Putamen (tissue), 1 donor: ENCODE measurements at regions not wholly inside any gene's neighbourhood (a gene's known extent, or its start where the extent isn't known, plus 50 kb on each side); places are given as distances from the start of the nearest gene placed in this dataset.

Source experiments
- DNase-seq: peaks from one replicate; pipeline ENCODE4 v3.0.0-alpha.2; 2016; ENCODE audit warnings: low spot score

DNA sequence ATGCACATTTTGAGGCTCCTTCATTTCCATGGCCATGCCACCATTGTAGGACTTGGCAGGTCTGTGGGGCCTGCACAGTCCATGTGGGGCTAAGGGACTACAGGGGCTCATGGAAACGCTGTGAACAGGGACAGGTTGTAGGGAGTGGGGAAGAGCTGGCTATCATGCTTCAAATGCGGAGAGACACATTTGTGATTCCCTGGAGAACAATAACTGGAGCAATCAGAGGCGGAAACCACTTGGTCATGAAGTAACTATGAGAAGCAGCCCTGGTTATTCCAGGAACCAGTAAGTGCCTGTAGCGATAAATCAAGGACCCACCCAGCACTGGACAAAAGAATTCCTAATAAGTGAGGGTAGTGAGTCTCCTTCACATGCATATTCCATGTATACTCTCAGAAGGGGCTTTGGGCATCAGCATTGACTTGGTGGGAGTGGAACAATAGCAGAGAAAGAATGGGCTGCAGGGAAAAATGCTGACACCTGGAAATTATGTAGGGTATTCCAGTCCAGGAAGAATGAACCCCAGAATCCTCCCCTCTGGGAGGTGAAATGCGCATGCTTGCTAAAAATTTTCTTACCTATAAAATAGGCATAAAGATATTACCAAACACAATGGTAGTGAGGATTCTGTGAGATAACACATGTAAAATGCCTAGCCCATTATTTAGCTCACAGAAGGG lies 251.4 kb upstream of the ROPN1 start:
- no peak for DNase-seq

DNA sequence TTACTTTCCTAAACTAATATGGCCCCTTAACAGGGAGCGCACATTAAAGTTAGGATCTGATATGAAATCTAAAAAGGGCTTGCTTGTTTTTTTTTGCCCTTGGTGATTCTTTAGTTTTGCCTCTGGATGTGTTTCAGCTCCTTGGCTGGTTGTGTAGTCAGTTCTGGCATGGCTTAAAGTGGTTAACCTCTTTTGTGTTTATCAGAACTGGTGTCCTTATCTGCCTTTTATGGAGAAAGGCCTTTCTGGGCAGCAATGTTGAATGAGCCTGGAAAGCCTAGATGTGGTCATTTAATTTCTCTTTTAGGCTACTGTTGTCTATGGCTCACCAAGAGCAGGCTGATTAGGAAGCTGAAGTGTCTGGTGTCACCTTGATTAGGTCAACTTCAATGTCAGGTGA lies 254.5 kb upstream of the ROPN1 start:
- DNase-seq, result no peak

DNA sequence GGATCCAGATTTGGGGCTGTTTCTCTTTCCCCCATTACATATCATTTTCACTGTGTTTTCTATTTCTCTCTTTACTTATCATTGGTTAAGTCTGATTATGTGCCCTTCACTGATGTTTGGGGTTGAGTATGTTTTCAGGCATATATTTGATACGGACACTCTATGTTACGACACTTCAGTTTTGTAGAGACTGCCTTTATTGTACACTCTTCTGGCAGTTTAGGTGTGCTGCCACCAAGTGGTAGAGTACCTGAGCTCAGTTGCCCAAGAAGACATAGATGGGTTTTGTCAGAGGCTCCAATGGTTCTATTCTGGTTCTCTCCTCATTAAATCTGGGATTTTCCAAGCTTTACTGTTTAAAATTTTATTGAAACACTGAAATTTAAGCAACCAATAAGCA lies 255.0 kb upstream of the ROPN1 start:
- no peak for DNase-seq

DNA sequence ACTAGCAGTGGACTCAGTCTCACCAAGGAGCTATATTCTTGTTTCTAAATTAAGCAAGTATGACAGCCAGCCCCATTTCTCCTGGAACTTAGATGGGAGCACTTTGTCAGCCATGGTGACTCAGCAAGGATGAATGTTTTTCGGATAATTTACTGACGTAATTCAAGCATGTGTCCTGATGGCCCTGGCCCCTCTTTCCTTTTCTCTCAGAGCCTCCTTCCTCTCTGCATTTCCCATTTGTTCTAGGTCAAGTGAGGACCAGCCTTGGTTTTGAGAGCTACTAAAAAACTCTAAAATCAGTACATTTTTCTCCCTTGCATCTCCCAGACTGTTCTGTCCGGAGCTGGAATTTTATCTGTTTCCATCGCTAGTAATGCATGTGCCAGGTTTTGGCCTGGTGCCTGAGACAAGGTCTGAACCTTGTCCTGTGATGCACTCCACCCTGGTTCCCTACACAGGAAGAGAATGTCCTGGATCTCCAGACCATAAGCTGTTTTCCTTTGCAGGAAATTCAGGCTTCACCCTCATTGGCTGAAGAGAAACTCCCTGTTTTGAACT lies 256.6 kb upstream of the ROPN1 start:
- no peak for DNase-seq

DNA sequence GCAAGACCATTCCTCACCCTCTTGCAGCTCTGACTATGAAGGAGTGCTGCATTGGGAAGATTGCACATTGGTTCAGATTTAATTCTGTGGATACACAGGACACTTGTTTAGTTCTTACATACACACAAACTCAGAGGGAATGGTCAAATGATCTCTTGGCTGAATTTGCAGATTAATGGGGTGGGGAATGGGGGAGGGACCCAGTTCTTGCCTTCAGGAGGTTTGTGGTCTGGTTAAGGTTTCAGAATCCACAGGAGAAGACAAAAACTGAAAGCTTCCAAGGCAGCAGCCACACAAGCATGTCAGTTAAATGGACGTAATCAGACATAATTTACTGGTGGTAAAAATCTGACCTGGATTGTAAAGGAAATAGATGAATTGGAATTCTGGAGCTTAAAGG lies 257.1 kb upstream of the ROPN1 start:
- DNase-seq, result no peak

DNA sequence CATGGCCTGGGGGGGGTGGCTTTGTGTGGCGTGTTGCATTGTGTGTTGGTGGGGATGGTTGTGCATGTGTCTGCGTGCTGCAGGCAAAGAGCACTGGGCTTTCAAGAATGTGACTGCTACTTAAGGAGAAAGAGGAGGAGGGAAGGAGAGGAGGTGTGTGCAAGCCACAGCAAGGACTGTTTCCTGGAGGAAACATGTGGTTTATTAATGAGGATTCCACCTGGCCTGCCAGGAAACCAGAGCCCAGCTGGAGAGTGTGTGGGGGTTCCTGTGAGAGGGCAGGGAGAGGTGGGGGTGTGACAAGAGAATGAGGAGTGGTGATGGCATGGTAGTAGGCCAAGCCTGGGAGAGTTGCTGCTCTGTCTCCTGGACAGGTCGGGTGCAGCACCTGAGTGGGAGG lies 258.1 kb upstream of the ROPN1 start:
- DNase-seq, result no peak

DNA sequence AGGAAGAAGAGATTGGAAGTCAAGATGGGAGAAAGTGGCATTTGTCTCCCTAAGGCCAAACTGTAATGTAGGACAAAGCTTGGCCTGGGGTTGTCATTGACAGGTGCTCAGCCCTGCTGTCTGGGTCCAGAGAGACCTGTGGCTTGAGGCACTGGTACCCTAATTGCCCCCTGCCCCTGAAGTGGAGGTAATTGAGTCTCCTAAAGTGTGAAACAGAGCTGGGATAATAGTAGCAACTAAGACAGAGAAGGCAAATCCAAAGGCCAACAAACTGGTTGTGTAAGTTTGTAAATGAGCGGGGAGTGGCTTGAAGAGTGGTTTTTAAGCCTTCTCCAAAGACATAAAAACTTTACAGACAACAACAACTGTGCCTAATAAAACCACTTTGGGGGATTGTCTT lies 264.2 kb upstream of the ROPN1 start:
- no peak for DNase-seq

DNA sequence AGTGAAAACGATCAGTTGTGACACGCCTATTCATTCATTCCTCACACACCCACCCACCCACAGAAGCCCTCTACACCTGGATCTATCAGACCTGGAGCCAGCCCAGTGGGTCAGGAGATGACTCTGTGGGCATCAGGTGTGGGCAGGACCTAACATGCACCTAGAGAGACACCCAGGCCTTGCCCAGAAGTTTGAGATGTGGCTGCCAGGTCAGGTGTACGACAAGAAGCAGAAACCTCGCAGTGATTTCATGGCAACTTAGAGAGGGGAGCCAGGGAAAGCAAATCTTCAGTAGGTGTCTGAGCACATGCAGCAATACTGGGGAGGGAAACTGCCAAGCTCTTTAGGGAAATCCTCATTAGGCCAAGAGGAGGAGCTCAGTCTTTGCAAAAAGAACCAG lies 264.7 kb upstream of the ROPN1 start:
- no peak for DNase-seq

DNA sequence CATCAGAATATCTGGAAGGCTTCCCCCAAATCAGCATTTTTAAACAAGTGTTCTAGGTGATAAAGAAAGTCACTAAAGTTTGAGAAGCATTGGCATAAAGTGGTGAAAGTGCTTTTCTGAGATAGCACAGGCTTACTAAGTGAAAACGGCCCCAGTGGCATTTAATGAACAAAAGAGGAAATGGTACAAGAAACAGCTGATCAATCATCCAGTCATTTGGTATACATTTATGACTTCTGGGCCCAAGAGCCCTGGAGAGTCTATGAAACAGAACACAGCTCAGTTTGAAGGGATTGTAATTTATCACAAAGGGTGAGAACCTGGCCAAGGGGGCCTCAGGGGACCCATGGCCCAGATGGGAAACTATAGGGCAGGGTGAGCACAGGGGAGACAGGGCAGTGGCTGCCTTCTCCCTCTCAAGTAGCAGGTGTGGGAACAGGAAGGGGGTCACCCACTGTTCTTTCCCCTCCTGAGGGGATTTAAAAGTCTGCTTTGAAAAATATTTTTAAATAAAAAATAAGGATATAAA lies 265.5 kb upstream of the ROPN1 start:
- no peak for DNase-seq

DNA sequence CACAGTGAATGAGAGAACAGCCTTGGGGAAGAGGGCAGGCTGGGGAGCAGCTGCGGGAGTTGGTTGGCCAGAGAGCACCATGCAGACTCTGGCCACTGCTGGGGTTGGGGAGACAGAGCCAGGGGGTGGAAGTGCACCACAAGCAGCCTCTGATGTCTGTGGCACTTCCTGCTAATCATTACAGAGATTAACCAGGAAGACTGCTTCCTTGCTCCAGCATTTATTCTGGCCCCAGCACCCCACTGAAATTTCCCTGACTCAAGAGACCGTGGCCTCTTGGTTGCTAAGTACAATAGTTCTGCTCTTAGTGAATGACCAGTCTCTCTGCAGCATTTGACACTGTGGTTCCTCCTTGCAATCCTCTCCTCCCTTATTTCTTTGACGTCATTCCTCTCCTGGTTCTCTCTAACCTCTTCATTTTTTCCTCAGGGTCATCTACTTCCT lies 266.2 kb upstream of the ROPN1 start:
- no peak for DNase-seq

DNA sequence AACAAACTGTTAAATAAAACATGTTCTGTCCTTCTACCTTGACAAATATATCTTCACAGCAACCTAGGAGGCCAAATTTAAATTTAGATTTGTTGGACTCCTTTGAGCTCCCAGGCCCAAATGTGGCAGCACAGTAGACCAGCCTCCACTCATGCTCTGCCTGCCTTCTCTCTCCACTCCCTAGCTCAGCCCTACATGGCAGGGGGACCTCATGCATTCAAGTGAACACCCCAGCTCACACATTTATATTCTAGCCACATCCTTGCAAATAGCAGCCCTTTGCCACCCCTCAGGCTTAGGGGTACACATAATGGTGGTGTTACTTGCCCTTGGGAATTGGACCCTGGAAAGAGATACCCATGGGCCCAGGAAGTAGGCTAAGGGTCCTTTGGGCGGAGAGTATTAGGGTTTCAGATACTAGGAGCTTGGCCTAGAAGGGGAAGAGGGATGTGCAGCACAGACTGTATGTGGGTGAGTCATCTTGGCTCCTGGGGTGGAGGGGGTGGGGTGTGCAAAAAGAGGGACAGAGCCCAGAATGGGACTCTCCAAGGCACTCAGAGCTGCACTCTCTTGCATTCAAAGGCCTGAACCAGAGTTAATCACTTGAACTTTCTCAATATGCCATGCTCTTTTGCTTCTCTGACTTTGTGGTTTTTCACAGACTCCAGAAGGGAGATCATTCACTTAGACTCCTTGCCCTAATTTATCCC lies 268.4 kb upstream of the ROPN1 start:
- no peak for DNase-seq

DNA sequence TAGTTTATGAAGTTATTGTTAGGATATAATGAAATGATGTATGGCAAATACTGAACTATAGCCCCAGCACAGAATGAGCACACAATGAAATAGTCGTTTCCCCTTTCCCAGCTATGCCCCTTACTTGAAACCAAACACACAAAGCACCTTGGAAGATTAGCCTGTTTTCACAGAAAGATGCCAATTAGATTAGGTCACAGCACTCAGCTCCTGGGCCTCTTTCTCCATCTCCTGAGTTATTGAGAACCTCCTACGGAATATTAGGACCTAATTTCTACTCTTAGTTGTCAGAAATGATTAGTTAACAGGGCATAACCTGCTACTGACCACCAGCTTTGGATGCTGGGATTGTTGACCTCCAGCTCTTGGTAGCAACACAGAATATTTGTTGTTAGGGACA lies 269.4 kb upstream of the ROPN1 start:
- DNase-seq, result no peak

DNA sequence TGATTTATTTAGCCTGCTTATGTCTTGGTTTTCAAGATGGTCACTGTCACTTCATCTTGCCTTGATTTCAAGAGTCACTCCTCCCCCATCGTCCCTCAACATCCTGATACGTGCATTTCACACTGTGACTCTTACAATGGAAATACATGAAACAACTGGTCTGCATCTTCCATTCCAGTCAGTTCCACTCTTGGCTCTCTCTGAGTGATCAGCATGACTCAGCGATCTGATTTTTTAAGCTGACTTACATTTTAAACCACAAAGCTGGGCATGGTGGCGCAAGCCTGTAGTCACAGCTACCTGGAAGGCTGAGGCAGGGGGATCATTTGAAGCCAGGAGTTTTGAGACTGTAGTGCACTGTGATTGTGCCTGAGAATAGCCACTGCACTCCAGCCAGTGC lies 271.2 kb upstream of the ROPN1 start:
- DNase-seq, result no peak

DNA sequence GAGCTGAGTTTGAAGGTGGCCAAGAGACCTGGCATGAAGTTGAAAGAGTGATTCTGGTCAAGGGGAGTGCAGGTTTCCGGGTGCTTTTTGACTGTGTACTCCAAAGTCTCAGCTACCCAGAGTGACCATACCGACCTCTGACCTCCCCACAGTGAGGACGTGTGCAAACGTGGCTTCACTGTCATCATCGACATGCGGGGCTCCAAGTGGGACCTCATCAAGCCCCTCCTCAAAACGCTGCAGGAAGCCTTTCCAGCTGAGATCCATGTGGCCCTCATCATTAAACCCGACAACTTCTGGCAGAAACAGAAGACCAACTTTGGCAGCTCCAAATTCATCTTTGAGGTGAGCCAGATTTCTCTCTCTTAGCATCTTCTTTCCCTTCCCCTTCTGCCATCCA lies 272.4 kb upstream of the ROPN1 start:
- no peak for DNase-seq

DNA sequence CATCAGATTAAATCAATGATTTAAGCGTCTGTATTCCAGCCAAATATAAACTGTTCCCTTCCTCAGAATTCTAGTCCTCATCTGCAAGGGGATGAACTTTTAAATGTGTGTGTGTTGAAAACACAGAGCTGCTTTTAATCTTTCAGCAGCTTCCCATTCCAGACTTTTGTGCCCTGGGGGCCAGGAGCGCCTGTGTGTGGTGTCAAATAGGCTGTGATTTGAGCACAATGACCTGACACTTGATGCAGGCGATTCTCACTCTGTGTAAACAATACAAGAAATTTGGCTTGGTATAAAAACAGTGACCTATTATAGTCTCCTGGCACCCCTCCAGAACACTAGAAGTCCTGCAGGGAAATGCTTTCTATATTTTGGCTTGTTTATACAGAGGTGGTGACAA lies 274.6 kb upstream of the ROPN1 start:
- DNase-seq, result no peak

DNA sequence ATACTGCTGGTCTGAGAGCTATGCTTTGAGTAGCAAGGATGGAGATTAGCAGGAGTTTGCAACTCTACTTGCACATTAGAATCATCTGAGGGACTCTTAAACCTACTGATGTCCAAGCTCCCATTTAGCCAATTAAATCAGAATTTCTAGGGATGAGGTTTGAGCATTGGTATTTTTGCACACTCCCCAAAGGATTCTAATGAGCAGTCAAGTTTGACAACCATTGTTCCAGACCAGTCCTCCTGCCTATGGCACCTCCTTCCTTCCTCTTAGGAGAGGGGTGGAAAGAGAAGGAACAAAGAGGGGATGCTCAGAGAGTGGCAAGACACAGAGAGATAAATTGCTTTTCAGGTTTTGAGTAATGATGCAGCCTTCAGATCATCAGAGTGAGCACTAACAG lies 275.5 kb upstream of the ROPN1 start:
- no peak for DNase-seq

DNA sequence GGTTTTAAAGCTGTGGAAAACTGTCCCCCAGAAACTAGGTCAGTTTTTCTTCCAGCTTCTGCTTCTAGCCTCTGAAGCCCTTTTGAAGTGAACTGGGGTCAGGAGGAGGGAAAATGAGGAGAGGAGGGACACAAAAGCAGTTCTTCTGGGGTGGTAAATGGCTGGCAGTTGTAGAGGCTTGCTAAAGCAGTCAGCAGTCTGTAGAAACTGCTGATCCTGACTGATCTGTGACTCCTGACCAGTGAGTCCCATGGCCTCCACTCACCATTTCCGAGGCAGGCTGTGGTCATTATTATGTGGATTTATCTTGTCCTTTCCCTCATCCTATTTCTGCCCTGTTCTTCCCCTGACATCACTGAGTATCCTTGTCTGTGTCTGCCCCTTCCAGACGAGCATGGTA lies 276.4 kb upstream of the ROPN1 start:
- no peak for DNase-seq

DNA sequence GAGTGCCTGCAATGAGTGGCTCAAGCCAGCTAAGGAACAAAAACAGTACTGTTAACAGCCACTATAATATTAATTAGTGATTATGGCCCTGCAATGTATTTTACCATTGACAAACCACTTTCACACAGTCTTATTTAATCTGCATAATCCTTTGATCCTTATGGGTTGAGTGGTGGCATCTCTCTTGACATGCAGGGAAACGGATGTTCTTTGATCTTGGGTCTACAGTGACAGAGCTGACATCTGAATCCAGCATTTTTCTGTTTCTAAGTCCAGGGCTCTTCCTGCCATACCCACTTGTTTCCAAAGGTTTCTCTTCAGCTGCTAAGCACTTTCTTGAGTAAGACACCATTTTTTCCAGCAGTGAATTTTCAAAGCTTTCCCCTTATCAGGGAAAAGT lies 277.7 kb upstream of the ROPN1 start:
- no peak for DNase-seq

DNA sequence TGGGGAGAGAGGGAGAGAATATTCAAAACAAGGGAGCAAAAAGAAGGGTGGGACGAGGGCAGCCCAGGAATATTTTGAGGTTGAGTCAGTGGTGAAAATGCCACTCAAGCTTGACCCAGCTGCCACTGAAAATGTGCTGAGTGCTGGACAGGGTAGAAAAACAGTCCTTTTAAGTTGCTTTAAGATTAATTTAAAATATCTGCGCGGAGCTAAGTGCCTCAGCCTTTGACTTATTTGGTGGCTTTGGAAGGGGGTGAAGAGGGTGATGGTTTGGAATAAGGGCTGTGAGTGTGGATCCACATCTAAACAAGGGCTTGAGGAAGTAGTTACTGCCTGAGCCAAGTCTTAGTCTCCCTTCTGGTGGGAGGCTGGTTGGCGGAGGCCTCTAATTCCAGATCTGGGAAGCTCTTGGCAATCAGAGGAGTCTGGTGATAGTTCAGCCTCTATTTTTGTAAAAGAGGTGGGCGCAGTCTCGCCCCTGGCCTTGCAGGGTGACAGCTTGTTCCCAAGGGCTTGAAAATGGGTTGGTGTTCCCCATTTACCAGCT lies 280.8 kb upstream of the ROPN1 start:
- no peak for DNase-seq

DNA sequence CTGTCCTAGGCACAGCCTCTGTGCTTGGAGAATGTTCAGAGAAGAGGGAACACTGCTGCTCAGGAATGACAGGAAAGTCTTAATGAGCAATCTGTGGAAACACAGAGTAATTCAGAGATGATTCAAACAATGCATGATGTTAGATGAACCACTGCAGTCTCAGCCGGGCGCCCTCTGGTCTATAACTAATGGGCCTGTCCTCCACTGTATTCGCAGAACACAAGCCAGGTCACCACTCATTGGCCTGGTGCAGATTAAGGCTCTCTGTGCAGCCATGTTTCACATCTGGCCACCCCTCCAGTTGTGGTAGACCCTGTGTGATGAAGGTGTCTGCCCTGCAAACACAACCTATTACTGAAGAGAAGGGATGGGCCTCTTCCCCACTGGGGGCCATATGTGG lies 281.7 kb upstream of the ROPN1 start:
- DNase-seq, result no peak

DNA sequence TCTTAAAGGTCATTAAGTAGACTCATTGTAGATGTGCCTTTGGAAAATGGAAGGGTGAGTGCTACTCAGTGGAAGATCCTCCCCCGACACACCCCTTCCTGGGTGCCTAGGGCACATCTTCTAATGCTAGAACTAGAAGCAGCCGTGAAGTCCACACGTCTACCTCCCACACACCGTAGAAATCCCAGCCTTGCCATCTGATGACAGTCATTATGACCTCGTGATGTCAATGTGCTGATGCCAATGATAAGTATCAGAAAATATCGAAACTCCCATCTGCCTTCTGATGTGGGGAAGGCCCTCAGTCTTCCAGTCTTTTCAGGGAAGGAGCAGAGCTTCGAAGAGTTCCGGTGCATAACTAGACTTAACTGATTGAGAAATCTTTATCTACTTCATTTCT lies 282.1 kb upstream of the ROPN1 start:
- no peak for DNase-seq

DNA sequence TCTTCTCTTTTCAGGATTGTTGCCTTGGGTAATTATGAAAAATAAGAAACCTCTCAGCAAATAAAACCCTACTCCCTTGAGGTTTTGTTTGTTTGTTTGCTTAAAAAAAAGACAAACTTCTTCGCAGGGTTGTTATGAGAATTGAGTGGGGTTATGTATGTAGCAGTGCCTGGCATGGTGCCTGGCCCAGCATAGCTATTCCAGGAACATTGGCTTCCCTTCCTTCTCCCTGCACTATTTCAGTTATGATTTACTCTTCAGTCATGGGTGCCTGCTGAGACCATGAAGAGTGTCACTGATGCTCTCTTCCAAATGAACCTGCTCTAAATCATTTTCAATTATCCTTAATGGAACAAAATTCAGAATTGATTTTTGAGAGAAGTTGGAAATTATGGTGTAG lies 283.5 kb upstream of the ROPN1 start:
- DNase-seq, result no peak

DNA sequence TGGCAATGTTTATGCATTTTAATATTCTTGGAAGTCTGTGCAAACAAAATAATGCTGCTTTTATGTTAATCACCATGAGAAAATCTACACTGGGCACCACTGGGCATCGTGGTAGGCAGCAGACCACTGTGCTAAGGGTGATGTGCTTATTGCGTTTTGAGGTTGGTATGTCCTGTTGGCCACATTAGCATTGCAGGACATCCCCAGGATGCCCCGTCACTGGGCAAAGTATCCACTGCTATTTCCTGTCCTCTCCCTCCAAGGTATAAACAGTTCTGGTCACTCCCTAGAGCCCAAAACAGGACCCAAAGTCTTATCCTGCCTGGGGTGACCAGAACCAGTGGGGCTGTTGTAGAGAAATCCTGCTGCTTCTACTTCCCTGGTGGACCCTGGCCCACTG lies 284.2 kb upstream of the ROPN1 start:
- DNase-seq, result no peak
